NCI-H345 (cell line): ENCODE measurements at regions not wholly inside any gene's neighbourhood (a gene's known extent, or its start where the extent isn't known, plus 50 kb on each side); places are given as distances from the start of the nearest gene placed in this dataset.
"Not testable (repeated sequence)": the region's sequence is repeated elsewhere in the genome, so short reads cannot be mapped to it uniquely, and the experiment has no call there.

Source experiments
- DNase-seq: peaks from one replicate; lab custom pipeline; 2025; lab: John Stamatoyannopoulos, UW

DNA sequence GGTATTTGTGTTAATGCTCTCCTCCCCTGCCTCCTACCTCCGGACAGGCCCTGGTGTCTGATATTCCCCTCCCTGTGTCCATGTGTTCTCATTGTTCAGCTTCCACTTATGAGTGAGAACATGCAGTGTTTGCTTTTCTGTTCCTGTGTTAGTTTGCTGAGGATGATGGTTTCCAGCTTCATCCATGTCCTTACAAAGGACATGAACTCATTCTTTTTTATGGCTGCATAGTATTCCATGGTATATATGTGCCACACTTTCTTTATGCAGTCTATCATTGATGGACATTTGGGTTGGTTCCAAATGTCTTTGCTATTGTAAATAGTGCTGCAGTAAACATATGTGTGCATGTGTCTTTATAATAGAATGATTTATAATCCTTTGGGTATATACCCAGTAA, 105.2 kb upstream of the SNX2 start:
- DNase-seq = not testable (repeated sequence)

- no peak for DNase-seq
Measured at GRCh38 chr5:122673343-122673742, 101.5 kb upstream of the SNX2 start.

- DNase-seq = no peak
Measured at GRCh38 chr5:122674385-122674784, 100.5 kb upstream of the SNX2 start.

GRCh38 chr5:122680623-122681350, 94.1 kb upstream of the SNX2 start:
- DNase-seq = no peak

GRCh38 chr5:122683631-122684030, 91.2 kb upstream of the SNX2 start:
- no peak for DNase-seq

- no peak for DNase-seq
Measured at GRCh38 chr5:122690266-122690665, 84.6 kb upstream of the SNX2 start.

DNA sequence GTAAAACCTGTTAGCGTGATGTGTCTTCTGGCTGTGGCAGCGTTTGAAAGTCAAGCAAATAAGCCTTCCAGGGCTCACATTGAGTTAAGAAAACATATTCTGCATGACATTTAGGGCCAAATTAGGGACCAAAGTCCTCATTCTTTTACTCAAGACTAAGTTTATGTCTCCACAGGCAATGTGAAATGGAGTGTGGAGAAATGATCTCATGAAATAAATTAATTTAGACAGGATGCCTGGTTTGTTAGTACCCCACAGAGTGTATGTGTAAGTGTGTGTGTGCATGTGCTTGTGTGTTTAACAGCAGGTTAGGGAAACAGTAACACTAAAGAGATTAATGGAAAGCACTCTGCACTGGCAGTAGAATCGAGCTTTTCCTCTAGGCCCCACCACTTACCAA, 82.9 kb upstream of the SNX2 start:
- no peak for DNase-seq

GRCh38 chr5:122693963-122694362, 80.9 kb upstream of the SNX2 start:
- DNase-seq = no peak

DNA sequence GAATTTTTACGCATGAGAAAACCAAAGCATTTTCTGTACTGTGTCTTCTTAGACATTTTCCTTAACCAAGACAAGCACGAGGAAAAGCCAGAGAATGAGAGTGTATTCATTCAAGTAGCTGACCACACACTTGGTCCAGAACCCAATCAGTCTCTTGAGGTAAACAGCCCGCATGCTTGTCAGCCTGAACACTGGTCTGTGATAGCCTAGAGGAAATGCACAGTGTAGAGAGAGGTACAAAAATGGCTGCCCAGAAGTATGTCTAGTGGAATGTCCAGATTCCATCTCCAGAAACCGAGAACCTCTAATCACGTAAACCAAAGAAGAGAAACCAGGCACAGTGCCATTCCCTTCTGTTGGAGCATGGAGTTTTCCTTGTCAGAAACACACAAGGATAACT, 80.0 kb upstream of the SNX2 start:
- DNase-seq = no peak

GRCh38 chr5:122696735-122697134, 78.1 kb upstream of the SNX2 start:
- DNase-seq = not testable (repeated sequence)

GRCh38 chr5:122697191-122697590, 77.7 kb upstream of the SNX2 start:
- no peak for DNase-seq

DNA sequence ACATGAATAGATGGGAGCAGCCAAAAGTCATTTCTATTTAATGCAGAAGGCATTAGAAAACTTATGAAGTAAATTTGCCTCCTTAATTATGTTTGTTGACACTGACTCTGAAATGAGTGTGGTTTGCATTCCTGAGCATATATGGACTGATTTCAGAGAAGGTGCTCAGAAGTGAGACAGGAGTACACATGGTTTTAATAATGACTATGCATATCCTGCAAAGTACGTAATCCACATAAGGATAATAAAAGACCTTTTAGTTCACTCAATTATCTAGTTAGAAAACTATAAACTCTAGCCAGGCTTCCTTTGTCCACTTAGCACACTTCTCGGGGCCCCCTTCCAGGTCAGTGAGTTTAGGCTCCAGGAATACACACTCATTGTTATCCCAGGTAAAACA, 75.7 kb upstream of the SNX2 start:
- DNase-seq = no peak

DNA sequence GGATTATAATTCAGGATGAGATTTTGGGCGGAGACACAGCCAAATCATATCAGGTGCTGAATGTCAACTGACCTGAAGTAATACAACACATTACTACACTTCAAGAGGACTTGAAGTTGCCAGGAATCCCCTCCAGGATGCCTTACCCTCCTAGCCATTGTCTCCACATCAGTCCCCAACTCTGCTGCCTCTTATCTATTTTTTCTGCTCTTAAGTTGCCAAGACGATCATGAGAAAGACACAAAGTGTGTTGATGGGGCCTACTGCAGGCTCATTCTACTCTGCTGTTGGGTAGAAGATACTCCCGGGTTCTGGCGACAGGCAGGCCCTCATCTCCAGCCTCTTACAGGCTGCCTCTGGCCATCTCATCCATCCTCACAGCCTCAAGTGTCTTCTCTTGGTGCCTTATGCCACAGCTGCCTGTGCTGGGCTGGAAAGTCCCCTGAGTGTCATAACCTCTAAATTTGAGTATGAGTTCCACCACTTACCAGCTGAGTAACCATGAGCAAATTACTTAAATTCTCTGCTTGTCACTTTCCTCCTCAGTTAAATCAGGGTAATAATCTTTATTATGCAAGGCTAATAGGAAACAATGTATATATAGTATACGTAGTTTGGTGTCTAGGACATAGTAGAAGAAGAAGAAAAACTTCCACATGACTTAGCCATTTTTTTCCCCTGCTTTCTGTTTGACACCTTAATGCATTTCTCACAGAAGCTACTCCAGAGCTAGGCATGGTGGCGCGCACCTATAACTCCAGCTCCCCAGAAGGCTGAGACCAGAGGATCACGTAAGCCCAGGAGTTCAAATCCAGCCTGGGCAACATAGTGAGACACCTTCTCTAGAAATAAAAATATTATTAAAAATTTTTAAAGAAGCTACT, 73.0 kb upstream of the SNX2 start:
- no peak for DNase-seq

DNA sequence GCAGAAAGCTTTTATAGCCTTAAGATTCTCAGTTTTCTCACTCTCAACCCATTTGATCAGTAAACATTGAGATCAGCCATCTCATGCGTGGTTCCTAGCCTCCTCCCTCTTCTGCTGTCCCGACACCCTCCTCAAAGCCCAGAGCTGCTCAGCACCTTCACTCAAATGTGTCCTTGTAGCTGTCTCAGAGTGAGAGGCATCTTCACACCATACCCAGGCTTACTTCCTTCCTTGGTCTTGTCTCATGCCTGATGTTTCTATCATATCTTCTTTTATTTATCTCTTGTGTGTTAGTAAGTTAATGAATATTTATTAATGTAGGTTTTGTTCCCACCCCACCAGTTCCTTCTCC, 72.4 kb upstream of the SNX2 start:
- no peak for DNase-seq

DNA sequence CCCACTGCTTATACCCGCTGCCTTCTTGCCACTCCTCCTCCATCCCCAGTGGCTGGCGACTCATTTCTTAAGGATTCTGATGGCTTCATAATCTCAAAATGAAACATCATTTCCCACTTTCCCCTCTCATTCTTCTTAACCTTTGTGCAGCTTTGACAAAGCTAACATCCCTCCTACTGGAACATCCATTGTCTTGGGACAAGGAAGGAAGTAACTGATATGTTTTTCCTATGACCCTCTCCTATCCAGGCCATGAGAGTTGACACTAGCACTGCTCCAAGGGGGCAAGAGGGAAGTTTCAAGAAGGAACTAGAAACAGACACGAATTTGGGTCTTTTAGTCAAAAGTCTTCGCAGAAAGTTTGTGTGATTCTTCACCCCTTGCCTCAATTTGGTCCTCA, 71.7 kb upstream of the SNX2 start:
- DNase-seq = no peak

- peak; percentile 0 for DNase-seq
Measured at GRCh38 chr5:122704247-122705036, 70.4 kb upstream of the SNX2 start.

- no peak for DNase-seq
Measured at GRCh38 chr5:122705851-122706250, 69.0 kb upstream of the SNX2 start.

DNA sequence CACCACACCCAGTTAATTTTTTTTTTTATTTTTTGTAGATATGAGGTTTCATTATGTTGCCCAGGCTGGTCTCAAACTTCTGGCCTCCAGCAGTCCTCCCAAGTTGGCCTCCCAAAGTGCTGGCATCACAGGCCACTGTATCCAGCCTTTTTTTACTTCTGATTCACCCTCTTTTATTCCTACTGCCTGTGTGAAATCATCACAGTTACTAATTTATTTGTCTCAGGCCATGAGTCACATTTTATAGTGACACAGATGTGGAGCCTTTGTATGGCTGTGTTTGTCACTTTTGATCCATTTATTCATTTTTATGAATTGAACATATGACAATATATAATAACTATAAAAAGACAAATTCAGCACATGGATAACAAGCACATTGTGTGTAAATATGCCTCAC, 67.1 kb upstream of the SNX2 start:
- no peak for DNase-seq

DNA sequence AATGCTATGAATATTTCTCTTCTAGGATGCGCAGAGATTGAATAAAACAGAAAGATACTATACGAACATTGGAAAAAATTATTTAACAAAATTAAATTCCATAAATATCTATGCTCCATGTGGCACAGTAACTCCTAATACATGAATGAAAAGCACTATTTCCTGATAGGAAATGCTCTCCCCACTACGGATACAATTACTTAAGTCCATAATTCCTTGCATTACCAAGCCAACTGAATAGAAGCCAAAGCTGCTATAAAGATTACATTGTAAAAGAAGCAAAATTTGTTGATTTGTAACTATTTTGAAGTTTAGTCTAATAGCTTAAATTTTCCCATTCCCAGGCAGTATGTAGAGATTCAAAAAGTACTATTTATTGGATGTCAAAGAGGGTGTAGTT, 61.8 kb upstream of the SNX2 start:
- DNase-seq = no peak

DNA sequence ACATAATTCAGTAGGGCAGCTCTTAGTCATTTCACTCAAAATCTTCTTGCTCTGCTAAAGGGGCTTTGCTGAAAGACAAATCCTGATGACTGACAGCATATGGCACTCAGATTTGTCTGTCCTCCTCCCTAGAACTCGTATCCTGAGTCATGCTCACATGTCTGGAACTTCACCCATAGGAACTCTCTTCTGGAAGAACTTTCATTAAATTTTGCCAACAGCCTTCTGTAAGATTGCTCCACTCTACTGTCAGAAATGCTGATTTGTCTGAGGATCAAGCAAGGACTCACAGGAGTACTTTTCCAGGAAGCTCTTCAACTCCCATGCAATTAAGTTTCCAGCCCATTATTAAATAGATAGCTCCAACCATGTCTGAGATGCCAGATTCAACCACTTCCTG, 59.8 kb upstream of the SNX2 start:
- no peak for DNase-seq

DNA sequence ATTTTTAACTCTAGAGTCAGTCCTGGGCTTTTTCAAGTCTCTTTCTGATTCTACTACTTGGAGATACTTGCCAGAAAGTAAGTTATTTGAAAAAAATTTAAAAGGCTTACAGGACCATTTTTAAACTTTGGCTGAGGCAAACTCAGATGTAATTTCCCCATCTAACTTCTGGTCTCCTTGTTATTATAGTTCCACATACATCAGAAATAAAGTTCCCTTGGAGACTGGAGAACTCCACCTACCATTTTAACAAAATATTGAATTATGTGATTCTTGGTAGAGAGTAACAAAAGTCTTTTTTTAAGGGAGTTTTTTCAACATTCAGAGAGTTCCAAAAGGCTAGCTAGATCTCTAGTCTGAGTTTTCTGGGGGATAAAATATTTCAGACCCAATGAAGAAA, 56.3 kb upstream of the SNX2 start:
- no peak for DNase-seq

DNA sequence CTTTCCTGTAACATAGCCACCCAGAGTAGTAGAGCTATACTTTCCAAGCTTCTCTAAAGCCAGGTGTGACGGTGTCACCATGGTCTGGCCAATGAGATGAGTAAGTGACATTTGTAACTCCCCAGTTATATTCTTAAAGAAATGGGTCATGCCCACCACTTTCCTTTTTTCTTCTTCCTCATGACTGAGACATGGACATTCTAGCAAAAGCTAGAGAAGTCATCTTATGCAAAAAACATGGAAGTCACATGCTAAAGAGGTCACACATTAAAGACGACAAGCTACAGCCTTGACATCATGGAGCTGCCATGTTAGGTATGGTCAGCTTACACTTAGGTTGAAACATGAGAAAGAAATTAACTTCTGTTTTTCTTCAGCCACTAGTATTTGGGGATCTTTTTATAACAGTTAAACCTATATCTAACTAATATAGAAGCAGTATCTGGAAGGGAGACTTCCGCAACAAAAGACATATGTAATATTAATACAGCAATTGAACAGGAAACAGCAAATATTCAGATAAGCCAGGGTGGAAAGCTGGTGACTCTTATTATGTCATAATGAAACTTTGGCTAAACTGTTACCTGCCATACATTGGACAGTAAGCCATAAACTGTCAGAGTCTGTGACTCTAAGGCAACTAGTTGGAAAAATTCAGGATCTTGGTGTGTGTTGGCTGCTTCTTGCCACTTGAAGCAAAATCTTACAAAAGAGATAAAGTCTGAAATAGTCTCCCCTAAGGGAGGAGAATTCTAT, 54.7 kb upstream of the SNX2 start:
- no peak for DNase-seq
